Muscle of arm (tissue), 1 donor: ENCODE measurements at regions not wholly inside any gene's neighbourhood (a gene's known extent, or its start where the extent isn't known, plus 50 kb on each side); places are given as distances from the start of the nearest gene placed in this dataset.

Experiments used
- DNase-seq: peaks from one replicate; pipeline ENCODE4 v3.0.0-alpha.2; 2013

DNA sequence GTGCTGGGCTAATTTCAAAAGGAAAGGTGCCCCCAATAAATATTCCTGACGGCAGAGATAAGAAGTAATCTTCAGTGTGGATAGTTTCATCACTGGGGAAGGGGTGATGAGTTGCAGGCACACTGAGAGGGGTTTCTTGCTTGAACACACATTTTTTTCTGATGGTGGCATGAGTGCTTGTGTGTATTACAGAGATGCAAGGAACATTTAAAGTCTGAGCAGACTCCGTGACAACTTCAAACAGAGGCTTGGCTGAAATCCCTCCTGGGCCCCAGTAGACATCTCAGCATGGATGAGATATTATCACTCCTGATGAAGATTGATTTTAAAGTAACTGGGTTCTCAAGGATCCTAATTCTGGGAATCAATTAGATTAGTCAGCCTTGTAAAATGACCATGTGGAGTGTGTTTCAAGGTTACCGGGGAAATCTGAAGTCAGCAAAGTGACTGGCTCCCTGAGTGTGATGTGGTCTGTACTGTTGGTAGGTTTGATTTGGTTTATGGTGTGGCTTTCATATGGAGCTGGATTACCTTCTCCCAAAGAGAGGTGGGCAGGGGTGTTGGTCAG is 435.8 kb upstream of the EEF2KMT start:
- no peak for DNase-seq

DNA sequence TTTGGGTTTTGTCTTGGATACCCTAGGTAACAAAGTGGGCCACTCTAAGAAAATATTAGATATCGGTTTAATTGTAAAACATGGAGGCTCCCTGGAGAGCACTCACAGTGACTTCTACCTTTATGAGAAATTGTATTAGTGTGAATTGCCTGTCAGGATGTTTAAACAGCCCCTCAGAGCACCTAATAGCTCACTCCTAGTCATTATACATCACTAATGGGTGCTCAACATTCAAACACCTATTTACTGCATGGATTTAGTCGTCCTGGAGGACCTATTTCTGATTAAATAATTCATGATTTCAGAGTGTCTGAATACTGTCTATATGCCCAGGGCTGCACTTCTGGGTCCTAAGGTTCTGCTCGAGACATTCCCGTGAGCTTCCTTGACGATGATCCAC is 430.2 kb upstream of the EEF2KMT start:
- no peak for DNase-seq

DNA sequence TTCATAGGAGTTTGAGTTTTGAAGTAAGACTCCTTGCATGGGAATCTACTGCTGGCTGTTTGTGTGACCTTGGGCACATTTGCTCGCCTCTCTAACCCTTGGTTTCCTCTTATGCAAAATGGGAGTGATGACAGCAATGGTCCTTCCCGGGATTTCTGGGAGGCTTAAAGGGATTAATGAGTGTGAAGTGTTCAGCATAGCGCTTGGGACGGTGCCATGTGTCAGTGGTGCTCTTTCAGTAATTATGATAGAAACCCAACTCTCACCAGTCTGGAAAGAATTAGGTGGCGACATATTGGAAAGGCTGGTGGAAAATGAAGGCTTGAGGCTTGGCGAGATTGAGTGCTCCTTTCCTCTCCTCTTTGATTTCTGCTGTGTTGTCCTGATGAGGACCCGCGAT is 429.2 kb upstream of the EEF2KMT start:
- no peak for DNase-seq

DNA sequence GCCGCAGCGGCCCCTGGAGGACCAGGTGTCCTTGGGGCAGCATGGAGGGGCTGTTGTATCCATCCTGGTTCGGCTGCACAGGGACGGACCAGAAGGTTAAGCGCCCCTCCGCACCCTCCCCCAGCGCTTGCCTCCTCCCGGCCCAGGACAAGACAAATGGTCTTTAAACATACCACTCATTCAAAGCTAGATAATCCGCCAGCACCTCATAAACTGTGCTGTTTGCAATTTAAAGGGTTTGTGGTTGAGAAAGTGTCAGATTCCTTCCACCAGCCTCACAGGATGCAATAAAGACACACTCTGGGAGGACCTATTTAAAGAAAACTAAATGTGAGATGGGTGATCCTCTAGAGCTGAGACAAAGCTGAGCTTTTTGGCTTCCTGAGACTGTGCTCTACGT is 426.2 kb upstream of the EEF2KMT start:
- DNase-seq, result no peak

DNA sequence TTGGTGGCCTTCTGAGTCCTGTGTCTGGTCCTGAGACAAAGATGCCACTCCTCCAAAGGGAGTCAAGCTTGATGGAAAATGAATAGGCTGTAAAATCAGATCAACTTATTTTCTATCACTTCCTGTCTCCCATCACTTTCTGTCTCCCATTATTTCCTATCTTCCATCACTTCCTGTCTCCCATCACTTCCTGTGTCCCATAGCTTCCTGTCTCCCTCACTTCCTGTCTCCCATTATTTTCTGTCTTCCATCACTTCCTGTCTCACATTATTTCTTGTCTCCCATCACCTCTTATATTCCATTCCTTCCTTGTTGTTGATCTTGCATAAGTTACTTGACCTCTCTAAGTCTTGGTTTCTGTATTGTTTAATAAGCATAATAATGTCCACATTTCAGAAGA is 418.5 kb upstream of the EEF2KMT start:
- DNase-seq, result no peak

DNA sequence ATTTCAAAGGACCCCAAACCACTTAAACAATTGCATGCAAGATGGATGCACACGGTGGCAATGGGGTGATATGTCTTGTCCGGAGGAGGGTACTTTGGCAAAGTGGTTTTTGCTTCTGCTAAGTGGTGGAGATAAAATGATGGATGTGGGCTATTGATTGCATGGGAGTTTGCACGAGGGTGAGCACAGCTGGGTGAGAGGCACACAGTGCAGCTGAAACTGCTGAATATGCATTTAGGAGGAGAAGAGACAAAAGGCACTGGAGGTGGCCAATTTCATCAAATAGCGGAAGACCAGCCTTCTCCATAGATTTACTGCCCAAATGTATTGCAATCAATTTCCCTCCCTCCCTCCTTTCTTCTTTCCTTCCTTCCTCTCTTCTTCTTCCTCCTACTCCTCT is 414.4 kb upstream of the EEF2KMT start:
- no peak for DNase-seq

DNA sequence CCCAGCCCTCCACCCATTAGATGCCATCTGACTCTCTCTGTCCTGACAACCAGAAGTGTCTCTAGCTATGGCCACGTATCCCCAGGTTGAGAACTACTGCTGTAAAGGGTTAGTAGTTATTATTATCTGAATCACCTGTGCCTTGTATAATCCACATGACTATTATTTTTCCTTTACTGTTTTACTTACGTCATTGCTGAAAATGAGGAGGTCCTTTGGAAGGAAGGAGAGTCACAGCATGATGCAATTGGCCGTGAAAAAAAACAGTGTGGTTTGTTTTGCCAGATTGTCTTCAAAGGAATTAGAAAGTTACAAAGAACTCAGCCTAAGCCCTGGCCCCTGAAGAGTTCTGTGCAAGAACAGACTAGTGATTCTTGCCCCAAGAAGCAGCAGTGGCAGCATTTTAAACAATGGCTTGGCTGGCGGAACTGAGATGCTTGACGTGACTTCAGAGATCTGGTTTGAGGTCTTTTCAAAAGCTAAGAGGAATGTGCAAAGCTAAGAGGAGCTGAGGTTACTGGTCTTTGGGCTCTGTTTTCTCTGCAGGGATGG is 413.3 kb upstream of the EEF2KMT start:
- DNase-seq, result no peak

DNA sequence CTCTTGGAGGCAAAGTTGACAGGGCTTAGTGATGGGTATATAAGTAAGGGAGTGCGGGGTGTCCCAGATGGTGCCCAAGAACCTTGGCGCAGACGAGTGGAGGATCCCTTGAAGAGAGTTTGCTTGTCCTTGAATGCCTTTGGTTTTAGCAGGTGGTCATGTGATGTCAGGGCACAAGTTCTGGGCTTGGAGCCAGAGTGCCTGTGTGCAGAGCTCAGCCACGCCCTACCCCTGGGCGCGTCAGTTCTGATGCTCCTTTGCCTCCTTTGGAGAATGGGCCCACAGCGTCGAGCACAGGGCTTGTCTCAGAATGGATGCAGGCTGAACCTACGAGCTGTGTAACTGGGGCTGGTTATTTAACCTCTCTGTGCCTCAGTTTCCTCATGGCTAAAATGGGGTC is 412.2 kb upstream of the EEF2KMT start:
- DNase-seq, result no peak

DNA sequence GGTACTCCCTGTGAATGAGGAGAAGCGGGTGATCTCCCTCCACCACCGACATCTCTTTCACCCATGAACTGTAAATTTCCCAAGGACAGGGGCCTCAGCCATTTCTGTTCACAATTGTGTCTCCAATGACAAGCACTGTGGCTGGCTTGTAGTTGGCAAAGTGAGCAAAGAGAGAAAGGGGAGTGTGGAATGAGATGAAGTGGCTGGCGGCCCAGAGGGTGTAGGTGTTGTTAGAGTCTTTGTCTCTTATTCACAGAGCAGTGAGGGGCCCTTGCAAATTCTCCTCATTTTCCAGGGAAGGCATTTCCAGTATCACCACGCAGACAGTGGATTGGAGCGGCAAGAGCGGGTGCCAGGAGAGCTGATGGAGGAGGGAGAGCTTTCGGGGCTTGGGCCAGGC is 411.7 kb upstream of the EEF2KMT start:
- no peak for DNase-seq

DNA sequence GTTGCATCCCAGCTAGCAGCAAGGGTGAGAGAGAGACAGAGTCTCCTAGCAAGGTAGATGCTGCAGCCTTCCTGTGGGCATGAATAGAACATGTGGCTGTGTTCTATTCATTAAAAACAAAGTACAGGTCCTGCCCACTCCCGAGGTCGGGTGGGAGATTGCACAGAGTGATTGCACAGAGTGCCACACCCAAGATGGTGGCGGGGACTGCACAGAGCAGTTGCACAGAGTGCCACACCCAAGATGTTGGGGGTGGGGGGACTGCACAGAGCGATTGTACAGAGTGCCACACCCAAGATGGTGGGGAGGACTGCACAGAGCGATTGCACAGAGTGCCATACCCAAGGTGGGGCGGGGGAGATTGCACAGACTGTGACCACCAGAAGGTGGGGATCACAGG is 410.8 kb upstream of the EEF2KMT start:
- no peak for DNase-seq

DNA sequence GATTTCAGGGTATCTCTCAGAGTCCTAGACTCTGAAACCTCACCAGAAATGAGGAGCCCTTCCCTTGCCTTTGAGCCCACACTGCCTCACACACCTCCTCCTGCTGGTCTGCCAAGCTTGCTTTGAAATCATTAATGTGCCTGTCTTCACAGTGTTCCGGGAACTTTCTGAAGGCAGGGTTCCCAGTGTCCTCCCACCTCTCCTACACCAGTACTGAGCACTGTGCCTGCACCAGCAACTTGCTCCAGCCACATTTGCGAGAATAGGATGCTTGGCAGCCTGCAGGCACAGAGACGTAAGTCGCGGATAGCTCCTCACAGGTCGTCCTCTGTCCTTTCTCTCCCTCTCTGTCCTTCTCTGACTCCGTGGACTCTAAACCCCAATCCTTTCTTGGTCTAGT is 408.4 kb upstream of the EEF2KMT start:
- DNase-seq, result no peak

DNA sequence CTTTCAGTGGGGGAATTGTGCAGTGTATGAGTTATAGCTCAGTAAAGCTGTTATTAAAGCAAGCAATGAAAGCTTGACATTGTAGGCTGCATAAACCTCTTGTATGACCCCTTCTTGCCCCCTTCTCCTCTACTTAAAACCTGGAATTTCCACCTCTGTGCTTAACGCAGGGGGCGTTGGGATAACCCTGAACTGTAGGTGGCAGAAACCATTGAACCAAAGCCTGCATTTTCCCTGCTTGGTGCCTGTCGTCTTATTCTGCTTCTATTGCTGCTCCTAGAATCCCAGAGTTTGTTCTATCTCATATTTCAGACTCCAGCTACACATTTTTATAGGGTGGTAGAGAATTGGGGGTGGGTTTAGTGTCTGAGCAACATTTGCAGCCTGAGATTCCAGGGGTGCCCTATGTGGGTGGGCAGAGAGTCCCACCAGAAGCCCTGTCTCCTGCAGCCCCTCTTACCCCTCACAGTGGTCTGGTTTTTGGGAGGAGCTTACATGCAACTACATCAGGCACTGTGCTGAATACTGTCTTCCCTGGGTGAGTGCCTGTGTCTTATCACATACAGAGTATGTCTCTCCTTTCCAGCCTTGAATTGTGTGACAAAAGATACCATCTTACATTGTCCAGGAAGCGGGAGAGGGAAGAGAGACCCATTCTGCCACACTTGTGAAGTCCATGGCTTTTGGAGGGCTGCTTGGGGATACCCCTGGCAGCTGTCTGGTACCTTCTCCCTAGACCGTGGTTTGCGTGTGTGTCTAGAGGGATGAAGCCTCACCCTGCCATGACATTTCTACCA is 407.7 kb upstream of the EEF2KMT start:
- DNase-seq, result no peak

DNA sequence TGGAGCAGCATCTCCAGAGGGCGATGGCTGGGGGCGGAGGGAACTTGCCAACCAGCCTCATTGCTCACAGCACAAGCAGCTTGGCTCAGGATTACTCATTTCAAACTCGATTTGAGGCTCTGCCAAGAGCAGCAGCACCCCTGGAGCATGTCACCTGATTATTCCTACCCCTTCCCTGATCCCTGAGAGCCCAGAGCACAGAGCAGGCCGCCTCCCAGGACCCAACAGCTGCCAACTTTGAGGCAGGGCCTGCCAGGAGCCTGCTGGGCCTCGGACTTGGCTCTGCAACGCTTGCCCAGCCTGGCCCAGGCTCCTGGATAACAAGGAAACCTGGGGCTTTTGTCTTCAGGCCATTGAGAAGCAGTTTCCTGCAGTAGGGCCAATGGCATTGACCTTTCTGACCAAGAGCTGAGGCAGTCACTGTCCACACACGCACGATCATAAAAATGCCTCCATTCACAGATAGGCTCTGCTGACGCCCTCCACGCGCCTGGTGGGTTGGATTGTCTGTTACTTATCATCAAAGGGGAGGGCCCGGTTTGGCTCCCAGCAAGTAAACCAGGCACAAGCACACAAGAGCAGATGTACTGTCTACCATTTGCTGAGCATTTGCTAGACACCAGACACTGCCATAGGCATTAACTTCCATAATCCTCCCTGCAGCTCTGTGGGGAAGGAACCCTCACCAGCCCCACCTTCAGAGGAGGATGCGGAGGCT is 406.6 kb upstream of the EEF2KMT start:
- DNase-seq, result no peak

DNA sequence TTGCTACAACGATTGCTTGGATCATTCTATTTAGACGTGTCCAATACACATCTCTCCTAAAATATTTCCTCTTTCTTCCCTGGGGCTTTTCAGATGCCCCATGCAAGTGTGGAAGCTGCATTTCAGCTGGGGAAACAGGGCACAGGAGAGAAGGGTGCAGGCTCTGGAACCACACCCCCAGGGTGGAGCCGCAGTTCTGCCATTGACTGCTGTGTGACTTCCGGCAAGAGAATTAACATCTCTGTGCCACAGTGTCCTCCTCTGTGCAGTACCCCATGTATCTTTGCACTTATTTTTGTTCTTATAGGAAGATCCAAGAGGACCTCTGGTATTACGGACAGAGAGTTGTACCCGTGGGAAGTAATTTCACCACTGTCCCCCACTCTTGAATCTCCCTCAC is 405.3 kb upstream of the EEF2KMT start:
- no peak for DNase-seq

DNA sequence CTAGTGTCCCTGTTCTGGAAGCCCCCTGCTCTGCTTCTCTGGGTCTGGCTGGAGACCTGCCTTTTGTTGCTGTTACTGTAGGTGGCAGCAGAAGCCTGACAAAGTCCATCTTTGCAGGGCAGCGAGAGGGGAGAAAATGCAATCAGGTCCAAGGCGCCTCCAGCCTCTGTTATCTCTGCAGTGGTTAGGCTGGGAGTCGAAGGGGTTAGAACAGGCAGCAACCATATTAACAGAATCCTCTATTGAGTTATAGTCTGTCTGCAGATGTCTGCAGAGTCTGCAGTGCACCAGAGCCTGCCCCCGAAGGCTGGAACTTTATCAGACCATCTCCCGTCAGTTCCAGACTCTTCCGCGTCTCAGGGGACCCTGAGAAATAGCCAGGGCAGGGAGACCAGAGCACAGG is 404.9 kb upstream of the EEF2KMT start:
- peak; percentile 7 for DNase-seq

DNA sequence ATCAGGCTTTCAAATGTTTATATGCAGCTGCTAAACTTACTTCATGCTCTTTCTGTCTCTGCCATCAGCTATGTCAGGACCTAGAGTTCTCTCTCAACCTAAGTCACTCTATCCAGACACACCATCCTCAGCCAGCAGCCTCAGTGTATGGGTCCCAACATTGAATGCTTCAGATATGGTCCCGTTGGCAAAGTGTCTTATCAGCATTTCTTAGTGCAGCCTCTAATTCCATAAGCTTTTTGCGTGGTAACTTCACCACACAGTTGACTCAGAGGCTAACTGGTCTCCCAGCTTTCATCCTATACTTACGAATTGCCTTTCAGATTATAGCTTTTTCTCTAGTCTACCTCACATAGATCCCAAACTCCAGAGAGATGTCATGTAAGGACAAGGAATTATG is 402.9 kb upstream of the EEF2KMT start:
- no peak for DNase-seq

DNA sequence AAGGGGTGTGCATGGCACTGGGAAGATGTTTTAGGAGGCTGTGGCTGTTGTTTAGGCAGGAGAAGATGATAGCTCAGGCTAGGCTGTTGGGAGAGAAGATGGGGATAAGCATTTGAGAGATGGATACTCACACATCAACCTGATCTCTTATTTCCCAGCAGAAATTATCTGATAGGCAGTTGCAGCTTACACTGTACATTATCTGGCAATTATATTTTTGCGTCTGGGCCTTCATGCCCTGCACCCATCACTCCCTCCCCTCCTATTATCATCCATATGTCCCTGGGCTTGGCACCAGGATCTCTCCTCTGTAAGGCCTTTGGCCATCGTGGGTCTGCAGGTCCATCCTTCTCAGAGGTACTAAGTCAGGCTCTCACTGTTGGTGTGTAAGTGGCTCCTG is 401.0 kb upstream of the EEF2KMT start:
- DNase-seq, result no peak

DNA sequence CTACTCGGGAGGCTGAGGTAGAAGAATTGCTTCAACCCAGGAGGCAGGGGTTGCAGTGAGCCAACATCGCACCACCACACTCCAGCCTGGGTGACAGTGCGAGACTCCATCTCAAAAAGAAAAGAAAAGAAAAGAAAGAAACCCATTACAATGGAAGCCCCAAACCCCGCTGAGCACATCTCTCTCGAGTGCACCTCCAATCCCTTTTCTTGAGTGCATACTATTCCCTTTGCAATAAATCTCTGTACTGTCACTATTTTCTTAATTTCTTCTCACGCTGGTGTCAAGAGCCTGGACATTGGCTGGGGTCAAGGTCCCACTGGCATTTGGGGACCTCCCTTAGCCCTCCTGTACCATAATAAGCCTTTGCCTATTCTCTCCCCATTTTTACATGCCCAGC is 398.4 kb upstream of the EEF2KMT start:
- DNase-seq, result no peak

DNA sequence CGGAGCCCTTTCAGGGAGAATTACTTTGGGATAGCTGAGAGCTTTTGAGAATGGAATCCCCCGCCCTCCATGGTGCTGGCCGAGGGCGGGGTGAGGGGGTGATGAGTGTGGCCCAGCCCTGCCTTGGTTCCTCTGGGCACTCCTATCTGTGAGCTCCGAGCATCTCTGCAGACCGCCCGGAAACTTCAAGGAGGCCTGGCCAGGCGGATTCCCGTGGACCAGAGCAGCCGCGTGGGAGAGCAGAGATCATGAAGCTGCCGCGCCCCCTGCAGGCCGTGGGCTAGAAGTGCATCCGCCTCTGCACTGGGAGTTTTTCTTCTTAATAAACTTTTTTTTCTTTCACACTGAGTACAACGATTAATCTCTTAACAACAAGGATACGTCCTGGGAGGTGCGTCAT is 392.9 kb upstream of the EEF2KMT start:
- peak; percentile 40 for DNase-seq

DNA sequence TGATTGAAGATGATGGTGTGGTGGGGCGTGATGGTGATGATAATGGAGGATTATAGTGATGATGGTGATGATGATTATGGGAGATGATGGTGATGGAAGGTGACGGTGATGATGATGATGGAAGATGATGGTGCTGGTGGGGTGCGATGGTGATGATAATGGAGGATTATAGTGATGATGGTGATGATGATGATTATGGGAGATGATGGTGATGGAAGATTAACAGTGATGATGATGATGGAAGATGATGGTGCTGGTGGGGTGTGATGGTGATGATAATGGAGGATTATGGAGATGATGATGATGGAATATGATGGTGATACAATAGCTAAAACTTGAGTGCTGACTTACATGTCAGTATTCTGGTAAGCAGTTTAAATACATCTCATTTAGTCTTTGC is 391.0 kb upstream of the EEF2KMT start:
- no peak for DNase-seq

DNA sequence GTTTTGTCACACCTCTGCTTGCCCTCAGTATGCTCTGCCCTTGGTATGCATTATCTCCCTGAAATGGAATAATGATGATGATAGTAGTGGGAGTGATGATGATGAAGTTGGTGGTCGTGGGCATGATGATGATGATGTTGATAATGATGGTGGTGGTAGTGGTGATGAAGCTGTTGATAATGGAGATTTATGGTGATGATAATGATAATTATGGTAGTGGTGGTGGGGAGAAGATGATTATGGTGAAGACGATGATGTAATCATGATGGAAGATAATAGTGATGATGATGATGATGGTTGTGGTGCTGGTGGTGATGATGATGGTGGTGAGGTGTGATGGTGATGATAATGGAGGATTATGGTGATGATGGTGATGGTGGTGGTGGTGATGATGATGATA is 390.1 kb upstream of the EEF2KMT start:
- no peak for DNase-seq

DNA sequence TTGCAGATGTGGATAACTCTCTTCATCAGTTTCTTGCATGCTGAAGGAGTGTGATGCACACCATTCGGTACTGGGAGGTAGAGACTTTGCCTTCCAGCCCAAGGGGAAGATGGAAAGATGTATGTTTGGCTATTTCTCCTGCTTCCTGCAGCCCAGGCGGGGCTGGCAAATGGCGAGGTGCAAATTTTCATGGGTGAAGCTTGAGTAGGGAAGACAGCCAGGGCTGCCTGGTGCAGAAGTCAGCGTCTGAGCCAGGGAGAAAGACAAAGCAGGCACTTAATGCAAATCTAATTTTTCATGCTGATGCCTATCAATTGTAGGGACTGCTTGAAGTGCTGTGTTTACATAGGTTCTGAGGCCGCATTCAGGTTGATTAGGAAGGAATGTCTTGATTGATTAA is 384.7 kb upstream of the EEF2KMT start:
- DNase-seq, result no peak
